ENCODE measurements at regions not wholly inside any gene's neighbourhood (a gene's known extent, or its start where the extent isn't known, plus 50 kb on each side); places are given as distances from the start of the nearest gene placed in this dataset.

DNA sequence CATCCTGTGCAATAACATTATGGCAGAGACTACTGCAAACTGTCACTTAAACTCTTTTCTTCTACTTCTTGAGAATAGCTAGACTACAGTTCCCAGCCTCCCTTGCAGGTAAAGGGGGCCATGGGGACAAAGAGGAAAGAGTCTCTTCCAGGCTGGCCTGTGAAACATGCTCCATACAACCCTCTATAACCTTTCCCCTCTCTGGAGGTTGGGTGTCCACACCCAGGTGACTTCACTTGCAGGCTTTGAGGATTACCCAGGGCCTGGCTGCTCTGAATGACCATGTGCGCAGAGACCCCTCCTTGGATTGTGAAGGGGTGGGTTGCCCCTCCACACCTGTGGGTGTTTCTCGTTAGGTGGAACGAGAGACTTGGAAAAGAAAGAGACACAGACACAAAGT is 84.1 kb downstream of the SEC61G start:
- Histone ChIP-seq H3K4me1 (ENCODE audit: control insufficient read depth in 5 of 5, insufficient read depth in 5 of 5, low read length in 5 of 5) (no peaks in the 10 kb centered on the region), H3K27me3 (ENCODE audit: control insufficient read depth in 3 of 3, insufficient read depth in 3 of 3, low read length in 2 of 3) (no peaks in the 10 kb centered on the region), H3K4me3 (no peak overlapping the region), H3K36me3 (ENCODE audit: control insufficient read depth in 4 of 4, insufficient read depth in 4 of 4, low read length in 4 of 4) (no peaks in the 10 kb centered on the region), H3K9me3 (ENCODE audit: control insufficient read depth in 4 of 4, insufficient read depth in 3 of 4, low read length in 3 of 4) (peaks cover 0 to 2% (median 0%) of the 10 kb centered on the region in 4 donors), H3K9ac (ENCODE audit: insufficient read depth in 1 of 2, low read length in 2 of 2) (no peak overlapping the region), H3K27ac (ENCODE audit: low read depth in 1 of 2, low read length in 1 of 2) (no peak overlapping the region)
- TF ChIP-seq, protein P1, sequence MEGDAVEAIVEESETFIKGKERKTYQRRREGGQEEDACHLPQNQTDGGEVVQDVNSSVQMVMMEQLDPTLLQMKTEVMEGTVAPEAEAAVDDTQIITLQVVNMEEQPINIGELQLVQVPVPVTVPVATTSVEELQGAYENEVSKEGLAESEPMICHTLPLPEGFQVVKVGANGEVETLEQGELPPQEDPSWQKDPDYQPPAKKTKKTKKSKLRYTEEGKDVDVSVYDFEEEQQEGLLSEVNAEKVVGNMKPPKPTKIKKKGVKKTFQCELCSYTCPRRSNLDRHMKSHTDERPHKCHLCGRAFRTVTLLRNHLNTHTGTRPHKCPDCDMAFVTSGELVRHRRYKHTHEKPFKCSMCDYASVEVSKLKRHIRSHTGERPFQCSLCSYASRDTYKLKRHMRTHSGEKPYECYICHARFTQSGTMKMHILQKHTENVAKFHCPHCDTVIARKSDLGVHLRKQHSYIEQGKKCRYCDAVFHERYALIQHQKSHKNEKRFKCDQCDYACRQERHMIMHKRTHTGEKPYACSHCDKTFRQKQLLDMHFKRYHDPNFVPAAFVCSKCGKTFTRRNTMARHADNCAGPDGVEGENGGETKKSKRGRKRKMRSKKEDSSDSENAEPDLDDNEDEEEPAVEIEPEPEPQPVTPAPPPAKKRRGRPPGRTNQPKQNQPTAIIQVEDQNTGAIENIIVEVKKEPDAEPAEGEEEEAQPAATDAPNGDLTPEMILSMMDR (IDR thresholded peaks at IDR 0.05; ENCODE audit: control extremely low read depth, extremely low read depth) = no peak
- DNase-seq = no peak
- ATAC-seq (ENCODE audit: insufficient read depth, low FRiP score) = no peak
- 89 to 97% methylated on average over 3 of the region's 3 CpGs for WGBS, 2 donors

DNA sequence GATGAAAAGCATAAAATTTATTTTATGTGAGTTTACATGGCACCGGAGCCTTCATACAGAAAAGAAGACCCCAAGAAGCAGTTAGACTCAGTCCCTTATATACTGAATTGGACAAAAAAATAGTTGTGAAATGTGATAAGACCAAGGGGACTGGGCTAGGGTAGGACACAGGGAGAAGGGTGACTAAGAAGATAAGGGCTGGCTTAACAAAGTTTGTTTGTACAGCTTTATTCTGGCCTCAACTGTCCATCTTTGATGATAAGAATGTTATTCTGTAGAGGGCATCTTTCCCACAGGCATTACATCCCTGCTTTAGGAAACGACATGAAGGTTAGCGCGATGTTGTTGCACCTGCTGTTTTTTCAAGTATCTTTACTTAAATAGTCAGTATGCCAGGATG is 86.5 kb downstream of the SEC61G start:
- Histone ChIP-seq H3K4me1 (ENCODE audit: control insufficient read depth in 5 of 5, insufficient read depth in 5 of 5, low read length in 5 of 5) (no peaks in the 10 kb centered on the region), H3K36me3 (ENCODE audit: control insufficient read depth in 4 of 4, insufficient read depth in 4 of 4, low read length in 4 of 4) (no peaks in the 10 kb centered on the region), H3K27ac (ENCODE audit: low read depth in 1 of 2, low read length in 1 of 2) (no peak overlapping the region), H3K4me3 (no peak overlapping the region), H3K27me3 (ENCODE audit: control insufficient read depth in 3 of 3, insufficient read depth in 3 of 3, low read length in 2 of 3) (no peaks in the 10 kb centered on the region), H3K9me3 (ENCODE audit: control insufficient read depth in 4 of 4, insufficient read depth in 3 of 4, low read length in 3 of 4) (peaks cover 0 to 2% (median 0%) of the 10 kb centered on the region in 4 donors), H3K9ac (ENCODE audit: insufficient read depth in 1 of 2, low read length in 2 of 2) (no peak overlapping the region)
- DNase-seq = no peak
- TF ChIP-seq, protein P1 (IDR thresholded peaks at IDR 0.05; ENCODE audit: control extremely low read depth, extremely low read depth) = no peak
- ATAC-seq (ENCODE audit: insufficient read depth, low FRiP score) = no peak
- WGBS, 2 donors = 72 to 81% methylated on average over 4 of the region's 4 CpGs

DNA sequence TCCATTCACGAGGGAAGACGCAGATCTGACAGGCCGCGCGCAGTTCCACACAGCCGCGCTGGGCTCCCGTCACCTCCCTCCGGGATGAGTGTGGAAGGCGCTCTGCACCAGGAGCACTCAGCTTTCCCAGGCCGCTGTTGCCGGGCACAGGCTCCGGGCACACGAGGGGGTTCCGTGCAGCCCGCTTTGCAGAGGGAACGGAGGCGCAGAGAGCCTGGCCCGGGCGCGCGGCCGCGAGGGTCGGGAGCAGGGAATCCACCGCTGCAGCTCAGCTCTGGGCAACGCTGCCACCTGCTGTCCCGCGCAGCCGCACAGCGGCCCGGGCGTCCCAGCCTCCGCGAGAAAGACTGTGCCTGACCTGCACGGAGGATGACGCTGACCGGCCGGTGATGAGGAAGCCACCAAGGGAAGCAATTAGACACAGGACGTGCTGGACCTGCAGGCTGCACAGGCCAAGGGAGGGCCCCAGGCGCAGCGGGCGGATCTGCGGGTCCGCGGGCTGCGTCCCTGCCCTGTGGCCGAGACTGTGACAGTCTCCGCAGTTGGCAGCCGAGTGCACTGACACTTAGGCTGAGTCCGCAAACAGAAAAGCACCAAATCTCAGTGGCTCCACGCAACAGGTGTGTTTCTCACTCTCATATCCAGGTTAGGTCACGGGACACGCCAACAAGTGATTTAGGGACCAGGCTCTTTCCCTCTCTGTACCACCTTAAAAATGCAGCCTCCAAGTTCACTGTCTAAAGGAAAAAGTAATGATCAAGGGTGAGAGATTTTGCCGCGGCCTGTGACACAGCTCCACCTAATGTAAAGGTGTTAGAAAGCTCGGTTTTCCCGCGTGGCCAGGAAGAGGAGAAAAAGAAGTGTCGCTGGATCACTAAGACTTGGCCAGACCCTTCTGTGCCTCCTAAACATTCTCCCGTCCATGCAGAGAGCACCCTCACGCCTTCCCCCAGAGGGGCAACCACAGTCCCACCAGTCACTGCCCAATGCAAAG is 94.5 kb downstream of the SEC61G start:
- Histone ChIP-seq H3K4me1 (ENCODE audit: control insufficient read depth in 5 of 5, insufficient read depth in 5 of 5, low read length in 5 of 5) (peaks cover 0 to 6% (median 0%) of the 10 kb centered on the region in 5 donors), H3K27me3 (ENCODE audit: control insufficient read depth in 3 of 3, insufficient read depth in 3 of 3, low read length in 2 of 3) (peaks cover 17 to 29% (median 19%) of the 10 kb centered on the region in 3 donors), H3K9ac (ENCODE audit: insufficient read depth in 1 of 2, low read length in 2 of 2) (no peak overlapping the region), H3K36me3 (ENCODE audit: control insufficient read depth in 4 of 4, insufficient read depth in 4 of 4, low read length in 4 of 4) (no peaks in the 10 kb centered on the region), H3K9me3 (ENCODE audit: control insufficient read depth in 4 of 4, insufficient read depth in 3 of 4, low read length in 3 of 4) (peaks cover 0 to 14% (median 0%) of the 10 kb centered on the region in 4 donors), H3K4me3 (no peak overlapping the region), H3K27ac (ENCODE audit: low read depth in 1 of 2, low read length in 1 of 2) (no peak overlapping the region)
- DNase-seq (peak; percentile 34 to 69 (median 60)), ATAC-seq (ENCODE audit: insufficient read depth, low FRiP score) (peak; percentile 22)
- WGBS, 2 donors = 6 to 8% methylated on average over 61 to 62 of the region's 62 CpGs
- TF ChIP-seq, protein P1 (IDR thresholded peaks at IDR 0.05; ENCODE audit: control extremely low read depth, extremely low read depth) = no peak
